Uterus (tissue), 2 donors: ENCODE measurements at regions not wholly inside any gene's neighbourhood (a gene's known extent, or its start where the extent isn't known, plus 50 kb on each side); places are given as distances from the start of the nearest gene placed in this dataset.

Source experiments
- CTCF ChIP-seq, 4 experiments: fragments of 200-600 bp in 2 of 4; fragments of 450-650 bp in 2 of 4; sonication (generic) in 2 of 4; IDR thresholded peaks; one replicate each; pipeline ENCODE4 v1.5.1; 2016 to 2019; ENCODE audit warnings: antibody characterized with exemption in 4 of 4, mild to moderate bottlenecking in 2 of 4, moderate library complexity in 1 of 4
- POLR2A ChIP-seq, 2 donors: fragments of 450-650 bp; IDR thresholded peaks; one replicate each; pipeline ENCODE4 v1.6.1; 2016; ENCODE audit warnings: antibody characterized with exemption in 2 of 2, mild to moderate bottlenecking in 1 of 2, moderate library complexity in 1 of 2

- no peak for TF ChIP-seq CTCF (IDR thresholded peaks at IDR 0.05)
- no peak for TF ChIP-seq POLR2A (IDR thresholded peaks at IDR 0.05)
Observed at GRCh38 chr3:79820089-79820488, 52.3 kb upstream of the ROBO1 start.
